Limb (tissue), 2 donors: ENCODE measurements at regions not wholly inside any gene's neighbourhood (a gene's known extent, or its start where the extent isn't known, plus 50 kb on each side); places are given as distances from the start of the nearest gene placed in this dataset.

Experiments
- DNase-seq, 2 donors: peaks; one replicate each; pipeline ENCODE4 v3.0.0-alpha.2; 2016; ENCODE audit errors: extremely low spot score in 2 of 2

DNA sequence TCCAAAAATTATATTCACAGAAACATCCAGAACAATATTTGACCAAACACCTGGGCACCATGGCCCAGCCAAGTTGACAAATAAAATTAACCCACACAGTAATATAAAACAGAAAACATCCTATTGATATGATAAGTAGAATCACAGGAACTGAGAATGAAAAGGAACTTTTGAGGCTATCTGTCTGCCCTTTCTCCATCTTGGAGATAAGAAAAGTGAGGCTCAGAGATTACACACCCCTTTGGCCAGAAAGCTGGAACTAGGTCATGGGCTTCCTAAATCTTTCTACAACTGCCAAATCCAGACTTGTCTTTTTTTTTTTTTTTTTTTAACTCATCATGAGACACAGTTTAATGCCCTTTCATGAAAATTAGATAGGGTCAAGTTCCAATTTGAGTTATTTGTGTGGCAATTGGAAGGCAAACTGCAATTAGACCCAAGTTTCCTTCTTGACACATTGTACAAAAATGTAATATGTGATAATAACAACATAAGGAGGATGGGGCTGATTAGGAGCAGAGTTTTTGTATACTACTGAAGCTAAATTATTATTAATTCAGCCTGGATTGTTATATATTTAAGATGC is 137.2 kb downstream of the RPL22L1 start:
- DNase-seq, result no peak

DNA sequence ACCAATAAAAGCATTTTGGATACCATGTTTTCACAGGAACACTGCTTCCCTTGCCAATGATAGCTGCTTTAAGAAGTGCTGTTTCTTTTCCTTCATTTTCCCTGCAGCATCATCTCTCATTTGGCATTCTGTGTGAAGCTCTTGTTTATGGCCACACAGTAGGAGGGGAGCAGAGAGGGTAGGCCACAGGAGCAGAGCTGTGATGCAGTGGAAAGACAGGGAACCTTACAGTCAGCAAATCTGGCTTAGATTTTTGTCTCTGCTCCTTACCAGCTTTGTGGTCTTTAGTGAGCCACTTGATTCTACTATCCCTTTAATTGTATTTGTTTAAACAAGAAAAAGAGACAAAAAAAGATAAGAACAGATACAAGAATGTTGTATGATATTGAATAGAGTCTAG is 138.7 kb downstream of the RPL22L1 start:
- no peak for DNase-seq

DNA sequence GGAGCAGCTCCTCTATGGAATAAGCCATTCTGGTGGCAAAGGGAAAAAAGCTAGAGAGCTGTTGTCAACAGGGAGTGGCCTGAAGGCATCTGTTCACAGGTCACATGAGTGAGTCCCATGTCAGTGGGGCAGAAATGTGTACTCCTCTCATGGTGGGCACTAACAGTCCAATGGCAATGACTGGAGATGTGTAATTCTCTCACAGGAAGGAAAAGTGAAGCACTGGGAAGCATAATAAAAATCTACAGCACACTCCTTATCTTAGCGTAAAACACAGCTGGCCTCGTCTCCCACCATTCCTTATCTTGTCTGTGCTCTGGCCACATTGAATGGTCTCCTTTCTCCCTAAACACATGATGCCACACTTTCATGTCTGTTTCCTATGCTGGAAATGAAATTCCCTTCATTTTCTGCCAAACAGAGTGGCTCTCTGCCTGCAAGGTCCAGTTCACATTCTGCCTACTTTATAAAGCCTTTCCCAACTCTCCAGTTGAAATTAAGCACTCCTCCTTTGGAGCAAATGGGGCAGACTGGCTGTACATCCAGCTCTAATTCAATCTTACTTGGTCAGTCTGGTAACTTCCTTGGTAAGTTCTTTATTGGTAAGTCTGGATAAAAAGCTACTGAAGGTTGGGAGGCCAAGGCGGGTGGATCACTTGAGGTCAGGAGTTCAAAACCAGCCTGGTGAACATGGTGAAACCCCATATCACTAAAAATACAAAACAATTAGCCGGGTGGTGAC is 139.8 kb downstream of the RPL22L1 start:
- DNase-seq, result no peak

DNA sequence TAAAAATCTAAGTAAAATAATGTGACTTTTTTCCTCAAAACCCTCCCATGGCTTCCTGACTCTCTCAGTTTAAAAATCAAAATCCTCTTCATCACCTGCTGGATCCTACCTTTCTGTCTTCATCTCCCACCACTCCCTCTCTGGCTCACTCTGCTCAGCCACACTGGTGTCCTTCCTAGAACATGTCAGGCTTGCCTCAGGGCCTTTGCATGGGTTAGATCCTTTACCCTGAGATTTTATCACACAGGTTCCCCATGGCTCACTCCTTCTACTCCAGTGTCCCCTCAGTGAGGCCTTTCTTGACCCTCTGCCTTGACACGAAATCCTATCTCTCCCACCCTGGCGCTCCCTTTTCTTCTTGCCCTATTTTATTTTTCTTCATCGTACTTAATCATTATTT is 141.8 kb downstream of the RPL22L1 start:
- no peak for DNase-seq

DNA sequence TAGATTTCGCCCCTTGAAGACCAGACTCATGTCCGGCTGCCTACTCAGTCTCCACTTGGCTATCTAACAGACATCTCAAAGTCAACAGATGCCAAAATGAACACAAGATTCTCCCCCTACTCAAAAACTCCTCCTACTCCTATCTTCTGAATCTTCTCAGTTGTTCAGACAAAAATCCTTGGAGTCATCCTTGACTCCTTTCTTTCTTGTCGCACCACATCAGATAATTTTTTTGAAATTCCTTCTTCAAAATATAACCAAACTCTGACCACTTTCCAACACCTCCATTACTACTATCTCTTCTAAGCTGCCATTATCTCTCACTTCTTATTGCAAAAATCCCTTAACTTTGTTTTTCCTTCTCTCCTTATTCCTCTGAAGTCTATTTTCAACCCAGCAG is 141.9 kb upstream of the SLC7A14 start:
- no peak for DNase-seq

DNA sequence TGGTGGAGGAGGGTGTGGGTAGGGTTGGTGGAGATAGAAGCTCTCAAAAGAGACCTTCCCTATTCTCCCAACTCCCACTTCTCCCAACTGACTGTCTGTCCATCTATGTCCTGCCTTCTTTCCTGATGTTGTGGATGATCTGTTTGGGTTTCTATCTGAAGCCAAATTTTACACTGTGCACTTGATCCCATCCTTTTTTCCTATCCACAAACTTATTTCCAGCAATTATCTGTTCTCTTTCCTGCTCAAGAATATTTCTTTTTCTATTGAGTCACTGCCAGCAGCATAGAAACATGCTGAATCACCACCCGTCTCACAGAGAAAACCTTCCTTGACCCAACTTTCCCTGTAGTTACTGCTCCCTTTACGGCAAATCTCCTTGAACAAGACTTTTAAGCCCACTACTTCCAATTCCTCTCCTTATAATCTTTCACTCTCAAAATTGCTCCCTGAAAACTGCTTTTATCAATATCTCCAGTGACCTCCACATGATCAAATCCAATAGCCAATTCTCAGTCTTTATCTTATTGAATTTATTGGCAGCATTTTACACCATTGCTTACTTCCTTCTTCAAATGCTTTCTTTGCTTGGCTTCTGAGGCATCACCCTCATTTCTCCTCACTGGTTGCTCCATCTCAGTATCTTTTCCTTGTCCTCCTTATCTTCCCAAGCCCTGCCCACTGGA is 141.2 kb upstream of the SLC7A14 start:
- no peak for DNase-seq

DNA sequence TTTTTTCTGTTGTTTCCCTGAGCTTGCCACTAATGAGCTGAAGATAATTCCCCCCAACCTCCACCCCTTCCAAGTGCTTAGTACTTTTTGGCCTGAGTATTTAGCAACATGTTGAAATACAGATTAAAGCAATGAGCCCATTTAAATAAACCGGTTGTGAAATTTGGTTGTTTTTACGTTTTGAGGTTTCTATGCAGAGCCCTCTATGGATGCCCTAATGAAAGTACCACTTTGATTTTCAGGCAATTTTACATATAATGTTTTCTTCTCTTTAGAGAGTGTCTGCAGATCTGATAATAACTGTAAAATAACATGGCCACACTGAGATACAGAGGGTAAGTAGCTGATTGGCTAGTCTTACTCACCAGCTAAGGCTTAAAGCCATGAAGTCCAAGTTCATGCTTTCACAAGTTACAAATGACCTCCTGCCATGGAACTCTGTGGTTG is 139.4 kb upstream of the SLC7A14 start:
- no peak for DNase-seq

DNA sequence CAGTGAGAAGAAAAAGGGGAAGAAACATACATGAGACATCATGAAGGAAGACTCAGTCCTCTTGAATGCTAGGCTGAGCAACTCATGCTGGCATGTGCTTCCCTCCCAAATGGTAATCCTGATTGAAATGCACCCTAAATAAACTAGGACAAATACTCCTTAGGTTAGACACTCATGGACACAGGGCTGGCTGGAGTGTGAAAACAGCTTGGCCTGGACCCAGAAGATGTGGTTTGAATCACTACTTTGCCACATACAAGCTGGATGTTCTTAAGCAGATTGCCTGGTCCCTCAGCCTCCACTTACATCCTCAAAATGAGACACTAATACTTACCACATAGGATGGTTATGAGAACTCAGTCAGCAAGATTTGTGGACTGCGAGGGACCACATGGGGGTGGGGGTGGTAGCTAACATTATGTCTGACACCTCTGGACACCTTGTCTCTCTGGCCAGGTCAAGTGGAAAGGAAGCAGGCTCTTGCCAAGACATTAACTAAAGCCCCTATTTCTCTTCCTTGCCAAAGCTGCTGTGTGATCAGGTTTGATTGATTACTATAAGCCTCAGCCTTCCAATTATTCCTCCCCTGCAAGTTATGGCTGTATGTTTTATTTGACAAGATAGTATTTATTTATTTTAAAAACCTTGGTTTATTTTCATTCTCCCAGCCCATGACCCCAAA is 138.9 kb upstream of the SLC7A14 start:
- DNase-seq, result no peak

DNA sequence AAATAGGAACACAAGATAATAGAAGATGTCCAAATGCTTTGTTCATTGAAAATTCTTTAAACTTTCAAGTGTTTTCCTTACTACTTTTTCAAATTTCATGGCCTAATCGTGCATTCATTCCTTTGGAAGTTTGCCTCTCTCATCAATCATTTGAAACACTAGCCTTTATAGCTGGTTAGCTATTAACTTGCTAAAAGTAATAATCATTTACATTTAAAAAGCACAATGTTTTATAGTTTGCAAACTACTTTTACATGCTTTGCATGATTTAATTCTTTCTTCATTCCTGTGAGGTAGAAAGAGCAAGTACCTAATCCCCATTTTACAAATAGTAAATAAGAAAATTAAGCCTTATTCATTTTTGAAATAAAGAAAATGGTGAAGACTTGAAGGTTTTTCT is 137.4 kb upstream of the SLC7A14 start:
- DNase-seq, result no peak

DNA sequence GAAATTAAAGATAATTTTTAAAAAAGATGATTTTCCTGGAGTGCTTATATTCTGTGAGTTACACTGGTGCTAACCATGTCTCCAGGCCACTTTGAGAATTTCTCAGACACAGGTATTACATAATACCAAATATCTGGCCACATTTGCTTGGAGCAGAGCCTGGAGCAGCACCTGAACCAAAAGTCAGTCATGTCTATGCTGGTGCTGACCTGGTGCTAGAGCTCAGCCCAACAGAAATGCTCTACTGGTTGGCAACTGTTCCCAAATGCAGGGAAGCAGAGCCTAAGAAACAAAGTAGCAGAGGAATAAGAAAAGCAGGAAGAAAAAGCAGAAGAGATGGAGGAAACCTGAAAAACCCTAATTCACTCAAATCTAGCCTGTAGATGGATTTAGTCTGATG is 135.7 kb upstream of the SLC7A14 start:
- no peak for DNase-seq

DNA sequence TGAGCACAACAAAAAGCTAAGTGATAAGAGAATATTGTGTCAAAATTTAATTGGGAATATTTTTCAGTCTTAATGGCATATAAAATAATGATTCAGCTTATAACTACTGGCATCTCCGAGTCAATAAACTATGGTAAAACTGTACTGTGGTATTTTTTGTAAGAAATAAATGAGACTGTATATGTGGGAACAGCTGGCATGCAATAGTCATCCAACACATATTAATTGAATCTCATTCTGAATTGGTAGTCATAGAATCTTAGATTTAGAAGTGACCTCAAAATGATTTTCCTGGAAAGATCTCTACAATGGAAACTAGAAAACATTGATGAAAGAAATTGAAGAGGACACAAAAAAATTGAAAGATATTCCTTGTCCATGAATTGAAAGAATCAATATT is 133.4 kb upstream of the SLC7A14 start:
- no peak for DNase-seq

DNA sequence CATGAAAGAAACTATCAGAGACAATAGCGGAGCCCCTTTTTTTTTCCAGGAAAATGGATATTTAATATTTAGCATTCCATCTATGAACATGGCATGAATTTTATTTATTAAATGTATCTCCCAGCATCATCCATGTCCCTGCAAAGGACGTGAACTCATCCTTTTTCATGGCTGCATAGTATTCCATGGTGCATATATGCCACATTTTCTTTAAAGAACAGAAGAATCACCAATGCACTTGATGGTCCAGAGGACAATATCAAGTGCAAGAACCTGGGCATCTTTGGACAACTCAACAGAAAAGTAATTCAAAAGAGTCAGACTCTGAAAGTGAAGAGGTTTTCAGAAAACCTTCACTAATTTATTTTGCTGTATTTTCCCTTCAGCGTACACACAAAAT is 133.0 kb upstream of the SLC7A14 start:
- no peak for DNase-seq

DNA sequence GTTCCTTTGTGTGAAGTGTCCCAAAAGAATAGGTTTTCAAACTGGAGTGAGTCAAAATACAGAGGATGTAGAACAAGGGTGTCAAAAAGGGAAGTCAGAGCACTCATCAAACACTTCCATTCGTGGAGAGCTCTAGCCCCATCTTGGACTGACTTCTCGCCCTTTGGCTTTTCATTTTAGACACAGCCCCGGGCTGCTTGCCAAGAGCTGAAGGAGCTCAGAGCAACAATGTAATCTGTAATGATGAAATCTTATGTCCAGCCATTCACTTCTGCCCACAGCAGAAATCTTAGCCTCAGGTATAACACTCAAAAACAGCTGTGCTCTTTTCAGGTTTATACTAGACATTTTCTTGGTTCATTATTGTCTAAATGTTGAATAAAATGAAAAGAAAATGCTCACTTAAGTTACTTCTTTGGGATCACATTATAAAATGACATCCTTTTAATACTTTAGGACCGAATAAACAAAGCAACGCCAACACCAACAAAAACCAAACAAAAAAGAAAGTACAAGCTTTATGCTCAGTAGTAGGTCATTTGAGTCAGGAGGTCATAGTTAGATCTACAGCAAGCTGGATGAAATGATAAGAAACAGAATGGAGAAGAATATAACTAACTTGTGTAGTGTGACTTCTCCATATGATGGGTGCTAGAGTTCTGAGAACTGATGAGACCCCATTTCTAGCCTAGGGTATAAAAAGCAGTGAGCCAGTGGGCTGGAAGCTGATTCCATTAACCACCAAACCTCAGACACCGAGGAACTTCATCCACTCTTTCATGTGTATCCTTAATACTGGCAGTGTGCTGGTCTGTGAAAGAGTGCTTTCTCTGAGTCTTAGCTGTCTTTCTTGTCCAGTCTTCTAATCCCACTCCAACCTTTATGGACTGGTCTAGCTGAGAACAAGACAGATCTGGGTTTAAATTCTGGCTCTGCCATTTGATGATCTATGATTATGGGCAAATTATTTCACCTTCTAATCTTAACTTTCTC is 131.8 kb upstream of the SLC7A14 start:
- DNase-seq, result no peak

DNA sequence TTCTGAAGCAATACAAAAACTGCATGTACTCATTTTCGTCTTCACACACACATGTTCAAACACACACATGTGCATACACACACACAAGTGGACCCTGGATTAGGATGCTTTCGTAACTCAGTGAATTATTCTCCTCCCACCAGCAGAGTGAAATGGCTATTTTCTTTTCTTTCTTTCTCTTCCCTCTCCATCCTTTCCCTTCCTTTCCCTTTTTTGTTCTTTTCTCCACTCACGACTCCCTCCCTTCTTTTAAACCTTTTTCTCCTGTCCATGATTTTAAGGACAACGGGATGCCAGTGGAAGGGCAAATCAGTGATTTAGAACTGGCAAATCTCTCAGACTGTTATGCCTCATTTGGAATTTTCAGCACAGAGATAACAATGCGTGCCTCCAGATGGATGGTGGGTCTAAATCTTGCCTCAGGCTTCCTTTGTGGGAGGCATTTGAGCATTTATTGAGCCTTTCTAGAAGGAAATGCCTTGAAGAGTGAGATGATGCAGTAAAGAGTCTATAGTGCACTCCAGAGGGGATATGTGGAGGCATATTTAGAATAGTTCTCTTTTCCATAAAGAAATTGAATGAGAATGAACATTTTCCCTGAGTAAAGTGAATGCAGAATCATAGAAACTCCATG is 130.4 kb upstream of the SLC7A14 start:
- no peak for DNase-seq

DNA sequence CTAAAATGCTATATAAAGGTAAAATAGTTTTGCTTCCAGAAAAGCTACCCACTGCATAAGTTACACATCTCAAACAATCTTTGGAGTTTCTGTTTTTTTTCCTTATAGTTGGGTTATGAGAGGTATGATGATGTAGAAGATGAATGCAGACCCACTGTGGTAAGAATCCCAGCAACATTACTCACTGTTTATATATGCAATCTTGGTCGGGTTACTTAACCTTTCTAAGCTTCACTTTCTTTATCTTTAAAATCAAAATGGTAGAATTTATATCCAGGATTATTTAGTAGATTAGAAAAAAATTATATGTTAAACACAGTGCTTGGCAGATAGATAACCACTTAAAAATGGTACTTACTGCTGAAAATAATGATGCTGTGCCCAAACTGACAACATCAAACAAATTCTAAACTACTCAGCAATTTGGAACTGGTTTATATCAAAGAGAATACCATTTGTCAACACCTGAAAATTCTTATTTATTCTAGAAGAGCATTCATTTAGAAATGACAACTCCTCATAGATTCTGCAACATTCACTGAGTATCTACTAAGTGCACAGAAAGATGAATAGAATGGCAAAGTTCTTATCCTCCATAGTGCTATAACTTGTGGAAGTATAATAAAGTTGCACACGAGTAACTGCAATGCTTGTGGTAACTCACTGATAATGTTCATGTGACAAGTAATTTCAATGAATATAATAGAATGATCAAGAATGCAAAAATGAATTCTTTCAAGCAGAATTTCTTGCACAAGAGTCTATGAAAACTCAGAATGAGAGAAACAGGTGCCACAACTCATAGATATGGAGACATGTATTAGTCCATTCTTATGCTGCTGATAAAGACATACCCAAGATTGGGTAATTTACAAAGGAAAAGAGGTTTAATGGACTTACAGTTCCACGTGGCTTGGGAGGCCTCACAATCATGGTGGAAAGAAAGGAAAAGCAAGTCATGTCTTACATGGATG is 129.0 kb upstream of the SLC7A14 start:
- no peak for DNase-seq

DNA sequence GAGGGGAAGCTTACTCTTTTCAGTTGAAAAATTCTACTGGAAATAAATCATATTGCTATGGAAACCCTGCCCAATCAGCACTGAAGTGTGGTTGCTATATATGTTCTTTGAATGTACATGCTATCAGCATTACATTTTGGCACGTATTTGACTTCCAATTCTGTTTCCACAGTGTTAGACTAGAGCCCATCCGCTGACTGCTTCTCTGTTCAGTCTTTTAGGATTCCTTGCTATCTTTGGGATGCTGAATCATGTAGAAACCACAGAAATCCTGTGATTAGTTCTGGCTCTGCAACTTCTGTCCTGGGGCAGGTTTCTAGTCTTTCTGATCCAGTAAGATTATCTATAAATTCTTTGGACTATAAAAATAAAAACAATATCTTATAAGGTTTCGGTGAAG is 128.2 kb upstream of the SLC7A14 start:
- DNase-seq, result no peak

DNA sequence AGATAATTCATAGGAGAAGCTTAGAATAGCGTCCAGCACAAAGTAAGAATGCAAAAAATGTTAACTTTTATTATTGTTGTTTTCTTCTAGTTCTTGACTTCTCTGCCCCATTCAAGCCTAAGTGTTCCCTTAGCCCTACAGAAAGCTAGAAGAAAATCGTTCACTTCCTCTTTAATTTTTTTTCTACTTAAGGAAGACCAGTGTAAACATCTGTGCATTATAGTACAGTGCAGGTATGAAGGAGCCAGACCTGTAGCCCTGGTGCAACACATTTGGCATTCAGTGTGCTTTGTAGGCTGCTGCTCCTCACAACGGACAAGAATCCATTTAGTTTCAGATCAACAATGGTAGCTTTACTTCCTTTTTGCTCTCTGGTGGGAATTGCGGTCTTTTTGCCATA is 127.8 kb upstream of the SLC7A14 start:
- DNase-seq, result no peak

DNA sequence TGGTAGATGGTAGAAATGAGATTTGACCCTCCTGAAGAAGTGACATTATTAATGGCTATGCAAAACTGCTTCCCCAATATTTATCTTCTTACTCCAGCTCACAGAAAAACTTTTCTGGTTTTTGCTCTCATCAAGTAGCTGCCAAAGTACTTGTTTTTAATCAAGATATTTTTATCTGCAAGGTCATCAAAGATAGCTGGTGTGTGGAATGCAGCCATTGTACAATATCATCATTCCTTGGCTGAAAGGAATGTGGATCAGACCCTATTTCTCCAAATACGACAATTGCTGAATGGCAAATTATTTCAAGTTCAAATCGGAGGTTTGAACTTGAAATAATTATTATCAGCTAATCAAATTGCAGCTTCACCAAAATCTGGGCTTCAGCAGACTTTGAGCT is 126.9 kb upstream of the SLC7A14 start:
- DNase-seq, result no peak

DNA sequence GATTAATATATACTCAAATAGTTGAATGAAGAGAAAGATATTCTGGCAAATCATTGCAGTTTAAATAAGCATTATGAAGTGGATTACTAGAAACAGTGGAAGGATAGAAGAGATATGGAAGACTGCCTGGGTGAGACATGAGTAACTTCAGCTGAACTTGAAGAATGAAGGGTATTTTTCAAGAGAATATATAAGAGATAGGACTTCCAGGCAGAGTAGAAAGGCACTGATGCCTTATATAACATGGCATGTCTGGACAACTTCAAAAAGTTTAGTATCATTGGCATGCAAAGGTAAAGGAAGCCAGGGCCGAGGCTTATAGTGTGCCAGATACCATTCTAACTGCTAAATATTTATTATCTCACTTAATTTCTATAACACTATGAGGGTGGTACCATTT is 126.5 kb upstream of the SLC7A14 start:
- no peak for DNase-seq
